NCI-H128 (cell line): ENCODE measurements at regions not wholly inside any gene's neighbourhood (a gene's known extent, or its start where the extent isn't known, plus 50 kb on each side); places are given as distances from the start of the nearest gene placed in this dataset.
"Not testable (repeated sequence)": the region's sequence is repeated elsewhere in the genome, so short reads cannot be mapped to it uniquely, and the experiment has no call there.

Experiments
- DNase-seq: peaks from one replicate; lab custom pipeline; 2025; ENCODE audit not compliant: unreplicated experiment; lab: John Stamatoyannopoulos, UW

- DNase-seq: no peak
Measured at GRCh38 chr12:33672836-33673577, 233.4 kb upstream of the SYT10 start.

GRCh38 chr12:33676866-33677265 is 237.2 kb upstream of the SYT10 start:
- DNase-seq: no peak

DNA sequence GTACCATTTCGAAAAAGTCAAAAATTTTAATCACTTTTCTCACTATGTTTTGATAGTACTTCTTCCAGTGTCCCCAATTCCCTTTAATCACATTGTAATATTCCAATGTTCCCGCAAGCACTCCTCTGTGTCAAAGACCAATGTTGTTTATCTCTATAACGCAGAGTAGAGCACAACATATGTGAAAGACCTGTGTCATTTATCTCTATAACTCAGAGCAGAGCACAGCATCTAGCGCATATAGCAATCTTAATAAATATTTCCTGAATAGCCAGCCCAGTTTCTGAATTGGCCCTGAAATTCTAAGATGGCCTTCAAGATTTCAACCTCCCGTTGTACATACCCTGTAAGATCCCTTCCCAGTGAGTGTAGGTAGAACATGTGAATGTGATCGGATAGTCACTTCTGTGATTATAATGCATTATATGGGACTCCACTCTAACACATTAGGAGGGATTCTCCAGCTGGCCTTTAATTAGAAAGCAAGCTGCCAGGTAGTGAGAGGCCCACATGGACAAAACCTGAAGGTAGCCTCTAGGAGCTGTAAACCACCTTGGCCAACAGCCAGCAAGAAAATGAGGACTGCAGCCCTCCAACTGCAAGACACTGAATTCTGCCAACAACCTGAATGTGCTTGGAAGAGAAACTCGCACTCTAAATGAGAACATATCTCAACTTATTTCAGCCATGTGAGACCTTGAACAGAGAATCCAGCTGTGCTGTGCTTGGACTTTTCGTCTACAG is 238.8 kb upstream of the SYT10 start:
- no peak for DNase-seq

DNA sequence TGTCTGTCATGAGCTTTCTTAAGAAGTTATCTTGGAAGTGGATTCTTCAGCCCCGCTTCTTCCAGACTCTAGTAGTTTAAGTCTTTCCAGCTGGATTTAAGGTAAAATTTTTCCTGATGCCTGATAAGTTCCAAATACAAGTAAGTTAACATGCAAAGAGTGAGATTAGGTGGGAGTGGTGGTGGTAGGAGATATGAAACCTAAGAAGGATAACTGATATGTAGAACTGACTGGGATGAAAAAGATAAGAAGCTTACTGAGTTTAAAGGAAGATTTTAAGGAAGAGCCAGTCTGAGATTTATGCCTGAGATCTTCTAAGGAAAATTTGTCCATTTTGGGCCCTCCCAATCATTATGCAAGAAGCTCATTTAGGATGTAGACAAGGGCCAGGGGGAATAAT is 250.9 kb upstream of the SYT10 start:
- no peak for DNase-seq

GRCh38 chr12:33703221-33703620 is 263.6 kb upstream of the SYT10 start:
- DNase-seq: no peak

DNA sequence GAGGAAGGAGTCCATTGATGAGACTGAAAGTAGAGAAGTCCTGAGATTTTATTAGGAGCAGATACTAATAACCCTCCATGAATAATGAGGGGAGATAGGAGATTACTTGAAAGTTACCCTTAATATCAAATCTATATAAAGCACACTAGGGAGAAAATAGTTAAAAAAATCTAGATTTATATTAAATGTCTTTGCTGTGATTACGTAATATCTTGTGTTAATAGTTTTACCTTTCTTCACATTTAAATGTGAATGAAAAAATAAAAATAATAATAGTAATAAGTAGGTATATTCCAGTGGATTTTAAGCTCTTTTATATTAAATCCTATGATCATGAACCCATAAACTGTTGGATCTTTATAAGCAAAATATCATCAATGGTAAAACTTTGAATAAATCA is 267.3 kb upstream of the SYT10 start:
- no peak for DNase-seq

- no peak for DNase-seq
Measured at GRCh38 chr12:33708935-33709334, 269.3 kb upstream of the SYT10 start.

- no peak for DNase-seq
Measured at GRCh38 chr12:33710548-33710947, 270.9 kb upstream of the SYT10 start.

GRCh38 chr12:33718631-33719030 is 279.0 kb upstream of the SYT10 start:
- DNase-seq: no peak

DNA sequence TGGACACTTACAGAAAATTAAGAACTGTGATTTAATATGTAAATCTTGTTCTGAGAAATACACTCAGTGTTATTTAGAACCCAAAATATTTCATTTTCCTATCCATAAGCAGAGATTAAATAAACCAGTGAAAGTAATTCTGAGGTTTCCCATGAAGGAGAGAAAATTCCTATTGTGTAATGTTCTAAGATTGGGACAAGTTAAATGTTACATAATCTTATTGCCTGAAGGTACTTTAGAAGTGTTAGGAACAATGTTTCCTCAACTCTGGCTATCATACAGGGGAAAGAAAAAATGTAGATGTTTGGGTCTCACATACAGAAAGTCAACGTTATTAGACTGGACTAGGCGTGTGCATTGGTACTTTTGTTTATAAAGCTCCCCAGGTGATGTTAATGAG is 281.9 kb upstream of the SYT10 start:
- DNase-seq: no peak

DNA sequence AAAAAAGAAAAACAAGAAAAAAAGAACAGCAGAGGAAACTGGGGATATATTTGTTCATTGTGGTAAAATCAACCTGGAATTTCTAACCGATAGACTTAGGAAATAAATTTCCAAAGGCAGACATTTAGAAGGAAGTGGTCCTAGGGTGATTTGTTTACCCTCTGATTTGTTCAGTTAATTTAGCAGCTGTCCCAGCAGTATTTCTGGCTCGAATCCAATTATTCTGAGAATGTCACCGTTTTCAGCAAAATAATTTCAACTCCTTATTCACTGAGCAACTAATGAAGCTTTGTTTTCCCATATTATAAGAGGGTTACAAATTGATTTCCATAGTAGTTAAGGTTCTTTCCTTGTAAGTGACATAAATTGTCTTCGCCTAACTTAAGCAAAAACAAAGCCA is 285.2 kb upstream of the SYT10 start:
- DNase-seq: no peak

DNA sequence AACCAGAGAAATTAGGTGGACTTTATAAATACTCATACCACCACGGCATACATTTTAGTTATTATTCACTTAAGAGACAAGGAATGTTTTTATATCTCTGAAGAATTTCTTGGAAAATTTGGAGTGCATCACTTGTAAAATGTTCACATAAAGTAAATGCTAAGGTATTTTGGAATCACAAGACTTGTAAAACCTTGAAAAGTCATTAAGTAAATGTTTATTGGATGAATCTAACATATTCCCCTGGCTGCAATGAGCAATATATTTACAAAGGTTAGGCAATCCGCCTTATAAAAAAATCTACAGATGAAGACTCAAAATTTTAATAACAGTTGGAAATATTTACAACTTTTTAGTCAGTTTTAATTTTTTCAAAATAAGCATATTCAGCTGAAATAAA is 287.4 kb upstream of the ALG10 start:
- DNase-seq: no peak

- no peak for DNase-seq
Measured at GRCh38 chr12:33752854-33753253, 269.4 kb upstream of the ALG10 start.

DNA sequence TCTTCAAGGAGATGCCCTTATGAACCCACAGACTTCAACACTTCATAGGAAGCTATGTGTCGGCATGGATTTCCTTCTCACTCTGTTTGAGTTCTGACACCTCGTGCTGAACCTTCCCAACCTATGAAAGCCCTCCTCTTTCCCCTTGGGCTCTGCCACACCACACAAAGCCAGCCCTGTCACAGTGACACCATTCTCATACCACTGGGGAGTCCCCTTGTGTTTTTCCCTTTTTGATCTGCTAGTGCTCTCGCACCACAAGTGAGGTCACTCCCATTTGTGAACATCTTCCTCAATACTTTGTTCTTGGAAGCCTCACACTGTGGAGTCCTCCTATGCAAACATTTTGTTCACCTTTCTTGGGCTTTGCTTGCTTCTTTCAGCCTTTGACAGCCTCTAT is 264.6 kb upstream of the ALG10 start:
- DNase-seq: no peak

DNA sequence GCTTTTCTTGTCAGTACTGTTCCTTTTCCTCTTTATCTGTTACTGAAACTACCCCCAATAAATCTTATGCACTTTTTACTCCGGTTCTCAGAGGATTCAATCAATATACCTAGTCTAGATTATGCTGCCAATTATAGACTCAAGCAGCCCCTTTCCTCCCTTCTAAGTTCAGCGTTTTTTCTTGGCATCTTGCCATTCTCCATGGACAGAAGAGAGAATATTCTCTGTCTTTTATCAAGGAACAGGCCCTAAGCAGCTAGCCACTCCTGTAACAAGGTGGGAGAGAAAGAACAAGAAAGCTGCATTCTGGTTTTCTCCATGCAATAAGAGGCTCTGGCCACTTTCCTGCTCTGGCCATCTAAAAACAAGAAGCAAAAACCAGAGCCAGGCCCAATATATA is 263.0 kb upstream of the ALG10 start:
- DNase-seq: no peak

DNA sequence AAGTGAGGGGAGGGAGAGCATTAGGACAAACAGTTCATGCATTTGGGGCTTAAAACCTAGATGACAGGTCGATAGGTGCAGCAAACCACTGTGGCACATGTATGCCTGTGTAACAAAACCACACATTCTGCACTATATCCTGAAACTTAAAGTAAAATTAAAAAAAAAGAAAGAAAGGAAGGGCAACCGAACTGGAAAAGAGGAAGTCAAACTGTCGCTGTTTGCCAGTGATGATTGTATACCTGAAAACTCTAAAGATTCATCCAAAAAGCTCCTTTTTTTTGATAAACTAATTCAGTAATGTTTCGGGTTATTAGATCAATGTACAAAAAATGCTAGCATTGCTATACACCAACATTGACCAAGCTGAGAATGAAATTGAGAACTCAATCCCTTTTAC is 259.0 kb upstream of the ALG10 start:
- DNase-seq: no peak

DNA sequence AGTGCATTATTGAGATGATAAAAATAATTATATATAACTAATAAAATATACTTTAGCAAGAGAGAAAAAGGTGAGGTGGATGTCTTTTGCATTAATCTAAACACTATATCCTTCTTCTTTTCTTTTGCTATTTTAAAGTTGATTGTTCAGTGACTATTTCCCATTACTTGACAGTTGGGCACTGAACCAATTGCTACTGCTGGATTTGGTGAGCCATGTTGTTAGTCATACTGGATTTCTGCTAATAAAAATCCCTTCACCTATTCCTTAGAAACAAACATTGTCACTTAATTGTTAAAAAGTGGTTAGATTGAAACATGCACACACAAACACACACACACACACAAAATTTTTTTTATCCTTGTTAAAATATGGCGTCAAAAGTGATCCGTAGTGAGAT is 251.6 kb upstream of the ALG10 start:
- no peak for DNase-seq

GRCh38 chr12:33771889-33772288 is 250.4 kb upstream of the ALG10 start:
- DNase-seq: no peak

DNA sequence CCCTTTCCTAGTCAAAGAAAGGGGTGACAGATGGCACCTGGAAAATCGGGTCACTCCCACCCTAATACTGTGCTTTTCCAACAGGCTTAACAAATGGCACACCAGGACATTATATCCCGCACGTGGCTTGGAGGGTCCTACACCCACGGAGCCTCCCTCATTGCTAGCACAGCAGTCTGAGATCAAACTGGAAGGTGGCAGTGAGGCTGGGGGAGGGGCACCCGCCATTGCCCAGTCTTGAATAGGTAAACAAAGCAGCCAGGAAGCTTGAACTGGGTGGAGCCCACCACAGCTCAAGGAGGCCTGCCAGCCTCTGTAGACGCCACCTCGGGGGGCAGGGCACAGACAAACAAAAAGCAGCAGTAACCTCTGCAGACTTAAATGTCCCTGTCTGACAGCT is 249.2 kb upstream of the ALG10 start:
- DNase-seq: not testable (repeated sequence)

DNA sequence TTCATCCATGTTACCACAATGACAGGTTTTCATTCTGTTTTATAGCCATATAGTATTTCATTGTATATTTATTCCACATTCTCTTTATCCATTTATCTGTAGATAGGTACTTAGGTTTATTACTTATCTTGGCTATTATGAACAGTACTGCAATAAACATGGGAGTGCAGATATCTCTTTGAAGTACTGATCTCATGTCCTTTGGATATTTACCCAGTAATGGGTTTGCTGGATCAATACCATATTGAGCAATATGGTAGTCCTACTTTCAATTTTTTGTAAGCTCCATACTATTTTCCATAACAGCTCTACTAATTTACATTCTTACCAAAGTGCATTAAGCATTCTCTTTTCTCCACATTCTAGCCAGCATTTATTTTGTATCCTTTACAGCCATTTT is 235.8 kb upstream of the ALG10 start:
- no peak for DNase-seq

DNA sequence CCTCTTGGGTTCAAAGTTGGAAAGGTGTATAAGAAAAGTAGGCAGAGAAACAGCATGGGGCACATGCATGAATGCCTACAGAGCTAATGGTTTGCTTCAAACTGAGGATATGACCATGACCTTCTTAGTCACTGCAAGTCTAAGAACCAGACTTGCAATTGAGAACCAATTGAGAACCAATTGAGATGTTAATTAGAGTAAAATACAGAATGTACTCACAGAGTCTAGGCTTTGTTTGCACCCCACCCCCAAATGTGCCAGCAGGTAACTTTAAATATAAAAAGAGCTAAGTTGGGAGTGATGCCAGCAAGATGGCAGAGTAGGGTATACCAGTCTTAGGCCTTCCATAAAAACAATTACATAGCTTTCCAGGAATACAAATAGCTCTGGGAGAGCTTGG is 227.3 kb upstream of the ALG10 start:
- DNase-seq: no peak

DNA sequence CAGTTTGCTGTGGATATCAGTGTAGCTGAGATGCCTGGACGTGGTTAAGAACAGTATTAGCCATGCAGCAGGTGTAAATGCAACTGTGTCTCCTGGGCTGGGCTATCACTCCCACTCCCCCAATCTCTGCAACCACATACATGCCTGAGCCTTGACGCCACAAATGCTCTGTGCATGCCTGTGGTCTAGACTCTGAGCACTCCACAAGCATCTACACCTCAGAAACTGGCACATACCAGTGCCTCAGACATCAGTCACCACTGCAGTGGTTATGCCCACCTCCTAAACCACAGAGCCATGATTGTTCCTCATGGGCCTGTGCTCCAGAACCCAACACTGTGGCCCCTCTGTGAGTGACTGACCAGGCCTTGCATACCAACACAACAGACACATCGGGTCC is 226.8 kb upstream of the ALG10 start:
- DNase-seq: no peak

DNA sequence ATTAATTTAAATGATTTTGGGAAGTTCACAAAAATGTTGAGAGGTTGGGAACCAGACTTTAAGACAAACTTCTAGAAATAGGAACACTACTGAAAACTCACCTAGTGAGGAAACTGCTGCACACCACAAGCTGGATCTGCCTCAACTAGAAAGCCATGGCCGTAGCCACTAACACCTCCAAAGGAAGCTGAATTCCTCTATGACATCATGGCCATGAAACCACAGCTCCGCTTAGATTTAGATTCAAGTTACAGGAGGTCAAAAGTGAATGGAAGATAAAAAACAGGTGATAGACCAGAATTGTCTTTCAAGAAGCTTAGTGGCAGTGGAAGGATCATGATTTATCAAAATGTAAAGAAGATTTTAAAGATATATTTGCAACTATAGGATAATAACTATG is 208.8 kb upstream of the ALG10 start:
- DNase-seq: no peak
